NCI-H1048 (cell line): ENCODE measurements at regions not wholly inside any gene's neighbourhood (a gene's known extent, or its start where the extent isn't known, plus 50 kb on each side); places are given as distances from the start of the nearest gene placed in this dataset.

Experiments
- DNase-seq: peaks from one replicate; lab custom pipeline; 2025; lab: John Stamatoyannopoulos, UW

GRCh38 chr6:9523462-9523861, 891.4 kb downstream of the TFAP2A start:
- no peak for DNase-seq

- DNase-seq, result no peak
These were observed 892.8 kb downstream of the TFAP2A start for GRCh38 chr6:9522101-9522500.

- no peak for DNase-seq
These were observed 893.7 kb downstream of the TFAP2A start for GRCh38 chr6:9521152-9521530.

- no peak for DNase-seq
These were observed 894.3 kb downstream of the TFAP2A start for GRCh38 chr6:9520417-9521151.

GRCh38 chr6:9518431-9518830, 896.4 kb downstream of the TFAP2A start:
- DNase-seq, result no peak

GRCh38 chr6:9517806-9518205, 897.1 kb downstream of the TFAP2A start:
- DNase-seq, result no peak

GRCh38 chr6:9515633-9516606, 899.0 kb downstream of the TFAP2A start:
- no peak for DNase-seq

- DNase-seq, result no peak
These were observed 900.7 kb downstream of the TFAP2A start for GRCh38 chr6:9514146-9514545.

GRCh38 chr6:9511157-9511556, 903.7 kb downstream of the TFAP2A start:
- DNase-seq, result no peak

GRCh38 chr6:9507136-9507895, 907.6 kb downstream of the TFAP2A start:
- DNase-seq, result no peak

GRCh38 chr6:9504191-9504590, 910.7 kb downstream of the TFAP2A start:
- DNase-seq, result no peak

- no peak for DNase-seq
These were observed 911.6 kb downstream of the TFAP2A start for GRCh38 chr6:9503111-9503761.

GRCh38 chr6:9499709-9500108, 915.2 kb downstream of the TFAP2A start:
- DNase-seq, result no peak

- DNase-seq, result no peak
These were observed 918.0 kb downstream of the TFAP2A start for GRCh38 chr6:9496837-9497236.

GRCh38 chr6:9494864-9495263, 920.0 kb downstream of the TFAP2A start:
- DNase-seq, result no peak

GRCh38 chr6:9492790-9493189, 922.1 kb downstream of the TFAP2A start:
- DNase-seq, result no peak

- DNase-seq, result no peak
These were observed 927.7 kb downstream of the TFAP2A start for GRCh38 chr6:9487128-9487527.

- no peak for DNase-seq
These were observed 928.9 kb downstream of the TFAP2A start for GRCh38 chr6:9485992-9486391.

- no peak for DNase-seq
These were observed 930.2 kb downstream of the TFAP2A start for GRCh38 chr6:9484686-9485085.

GRCh38 chr6:9484091-9484490, 930.8 kb downstream of the TFAP2A start:
- DNase-seq, result no peak

GRCh38 chr6:9482030-9482738, 932.7 kb downstream of the TFAP2A start:
- no peak for DNase-seq
